CD14-positive monocyte (primary cell): ENCODE measurements at regions not wholly inside any gene's neighbourhood (a gene's known extent, or its start where the extent isn't known, plus 50 kb on each side); places are given as distances from the start of the nearest gene placed in this dataset.

Source experiments
- DNase-seq, 3 donors: peaks; one replicate each; pipeline ENCODE4 v3.0.0-alpha.2; 2011 to 2022
- H2AFZ ChIP-seq: 2 replicates; pipeline ENCODE4 v1.6.0; 2012; ENCODE audit warnings: mild to moderate bottlenecking, low read depth, low read length, inconsistent platforms; ENCODE audit not compliant: insufficient read depth, poor library complexity, severe bottlenecking
- H3K27ac ChIP-seq, 2 donors: 1 replicate in 1 of 2; 2 replicates in 1 of 2; pipeline ENCODE4 v1.5.1; 2012 to 2013; ENCODE audit warnings: low read length in 2 of 2, control low read depth in 1 of 2, inconsistent platforms in 1 of 2, low read depth in 1 of 2, mild to moderate bottlenecking in 1 of 2
- H3K27me3 ChIP-seq, 2 donors: one replicate each; pipeline versions ENCODE4 v1.6.0 to v1.6.1; 2011 to 2013; ENCODE audit warnings: low read length in 2 of 2; ENCODE audit not compliant: control insufficient read depth in 2 of 2, insufficient read depth in 2 of 2
- H3K36me3 ChIP-seq, 2 donors: replicated peaks in 1 of 2; 1 replicate in 1 of 2; 2 replicates in 1 of 2; pipeline versions ENCODE4 v1.5.1 to v1.6.1; 2012 to 2013; ENCODE audit warnings: low read length in 2 of 2, control low read depth in 1 of 2, inconsistent platforms in 1 of 2, mild to moderate bottlenecking in 1 of 2; ENCODE audit not compliant: insufficient read depth in 2 of 2, control insufficient read depth in 1 of 2
- H3K4me1 ChIP-seq, 2 donors: 1 replicate in 1 of 2; 2 replicates in 1 of 2; pipeline versions ENCODE4 v1.5.1 to v1.6.1; 2012 to 2013; ENCODE audit warnings: low read length in 2 of 2, control low read depth in 1 of 2, inconsistent platforms in 1 of 2, mild to moderate bottlenecking in 1 of 2, moderate library complexity in 1 of 2; ENCODE audit not compliant: insufficient read depth in 2 of 2, control insufficient read depth in 1 of 2
- H3K4me2 ChIP-seq: replicated peaks from 2 replicates; pipeline ENCODE3; 2012; ENCODE audit warnings: low read length, moderate library complexity, mild to moderate bottlenecking; ENCODE audit not compliant: poor library complexity, severe bottlenecking; ENCODE audit errors: extremely low read depth
- H3K4me3 ChIP-seq, 3 experiments: fragments of 200-600 bp in 1 of 3; sonication (generic) in 1 of 3; replicated peaks in 1 of 3; 1 replicate in 2 of 3; 2 replicates in 1 of 3; pipeline ENCODE4 v1.5.1; 2011 to 2013; ENCODE audit warnings: low read length in 3 of 3, mild to moderate bottlenecking in 3 of 3, control low read depth in 2 of 3, low read depth in 2 of 3, inconsistent platforms in 1 of 3, moderate library complexity in 1 of 3
- H3K79me2 ChIP-seq: 2 replicates; pipeline ENCODE4 v1.6.0; 2012; ENCODE audit warnings: mild to moderate bottlenecking, control low read depth, inconsistent platforms, low read length, moderate library complexity; ENCODE audit not compliant: insufficient read depth
- H3K9ac ChIP-seq: 2 replicates; pipeline ENCODE4 v1.6.0; 2017; ENCODE audit warnings: low read length, mild to moderate bottlenecking; ENCODE audit not compliant: insufficient read depth, poor library complexity, severe bottlenecking
- H3K9me3 ChIP-seq, 2 donors: replicated peaks in 1 of 2; 1 replicate in 1 of 2; 2 replicates in 1 of 2; pipeline versions ENCODE4 v1.5.1 to v1.6.1; 2012 to 2013; ENCODE audit warnings: low read length in 2 of 2, control low read depth in 1 of 2; ENCODE audit not compliant: control insufficient read depth in 1 of 2, insufficient read depth in 1 of 2
- H4K20me1 ChIP-seq: 2 replicates; pipeline ENCODE4 v1.6.0; 2012; ENCODE audit warnings: mild to moderate bottlenecking, low read length, control low read depth, moderate library complexity; ENCODE audit not compliant: insufficient read depth
- H3K27ac Mint-ChIP-seq, 7 donors: one replicate each; pipeline ENCODE4 v1.8.0; 2020; ENCODE audit warnings: mild to moderate bottlenecking in 7 of 7, mixed read lengths in 7 of 7, moderate library complexity in 6 of 7, inconsistent platforms in 2 of 7
- H3K27me3 Mint-ChIP-seq, 3 donors: one replicate each; pipeline ENCODE4 v1.8.0; 2021 to 2022; ENCODE audit warnings: low read depth in 3 of 3, mild to moderate bottlenecking in 3 of 3, mixed read lengths in 3 of 3, moderate library complexity in 3 of 3, inconsistent platforms in 1 of 3
- H3K36me3 Mint-ChIP-seq, 2 donors: one replicate each; pipeline ENCODE4 v1.8.0; 2020; ENCODE audit warnings: mixed read lengths in 2 of 2, inconsistent platforms in 1 of 2, mild to moderate bottlenecking in 1 of 2
- H3K4me1 Mint-ChIP-seq: one replicate; pipeline ENCODE4 v1.8.0; 2020; ENCODE audit warnings: mild to moderate bottlenecking, mixed read lengths
- H3K4me3 Mint-ChIP-seq, 2 donors: one replicate each; pipeline ENCODE4 v1.8.0; 2020; ENCODE audit warnings: mild to moderate bottlenecking in 2 of 2, mixed read lengths in 2 of 2, moderate library complexity in 1 of 2
- H3K9me3 Mint-ChIP-seq, 7 donors: one replicate each; pipeline ENCODE4 v1.8.0; 2020 to 2022; ENCODE audit warnings: mixed read lengths in 7 of 7, mild to moderate bottlenecking in 6 of 7, moderate library complexity in 6 of 7, inconsistent platforms in 2 of 7
- CTCF ChIP-seq: fragments of 200-600 bp; IDR thresholded peaks from one replicate; pipeline ENCODE4 v1.8.0; 2022; ENCODE audit warnings: antibody characterized with exemption, mild to moderate bottlenecking
- WGBS: methylation state at CpG from one replicate; pipeline ENCODE4 v1.1.5; 2013; ENCODE audit warnings: missing lambda C conversion rate; ENCODE audit not compliant: insufficient coverage; 5-methylcytosine and 5-hydroxymethylcytosine counted together
- intact Hi-C, 2 donors: fragments of 100-400 bp; cut with micrococcal nuclease; formaldehyde crosslinking; loops; one replicate each; pipeline versions ENCODE4 v1.15.0 to v1.15.1; 2023

- Histone ChIP-seq H3K27ac (no peak overlapping the region), H3K4me1 (no peaks in the 10 kb centered on the region), H3K4me3 (no peak overlapping the region), H3K9ac (no peak overlapping the region), H3K36me3 (no peaks in the 10 kb centered on the region), H3K9me3 (no peaks in the 10 kb centered on the region), H3K27me3 (no peaks in the 10 kb centered on the region), H3K79me2 (no peaks in the 10 kb centered on the region), H4K20me1 (no peaks in the 10 kb centered on the region), H3K4me2 (no peak overlapping the region), H2AFZ (no peak overlapping the region)
- TF ChIP-seq CTCF, result no peak
- no peaks in the 10 kb centered on the region for H3K36me3 Mint-ChIP-seq
- no peak overlapping the region for H3K4me3 Mint-ChIP-seq
- H3K27me3 Mint-ChIP-seq, result peaks cover 0 to 1% (median 0%) of the 10 kb centered on the region in 3 donors
- H3K4me1 Mint-ChIP-seq, result no peaks in the 10 kb centered on the region
- intact Hi-C loops, result no loop called here
- H3K27ac Mint-ChIP-seq, result no peak overlapping the region
- WGBS, result no CpG with 5 or more reads among the region's 1 CpG
- DNase-seq, result no peak
- H3K9me3 Mint-ChIP-seq, result no peaks in the 10 kb centered on the region
These were observed 682.9 kb downstream of the KCNJ3 start for GRCh38 chr2:155381436-155381835.

GRCh38 chr2:155379494-155379893, 681.0 kb downstream of the KCNJ3 start:
- Histone ChIP-seq H3K4me1 (no peaks in the 10 kb centered on the region), H3K36me3 (no peaks in the 10 kb centered on the region), H3K9me3 (no peaks in the 10 kb centered on the region), H3K4me3 (no peak overlapping the region), H2AFZ (no peak overlapping the region), H3K27me3 (no peaks in the 10 kb centered on the region), H3K4me2 (no peak overlapping the region), H3K27ac (no peak overlapping the region), H3K79me2 (no peaks in the 10 kb centered on the region), H4K20me1 (no peaks in the 10 kb centered on the region), H3K9ac (no peak overlapping the region)
- no CpG with 5 or more reads among the region's 2 CpGs for WGBS
- Mint-ChIP-seq H3K27ac (no peak overlapping the region), H3K9me3 (no peaks in the 10 kb centered on the region), H3K36me3 (no peaks in the 10 kb centered on the region), H3K4me3 (no peak overlapping the region), H3K4me1 (no peaks in the 10 kb centered on the region), H3K27me3 (peaks cover 0 to 1% (median 0%) of the 10 kb centered on the region in 3 donors)
- TF ChIP-seq CTCF, result no peak
- DNase-seq, result no peak
- intact Hi-C loops, result loop anchor here in 1 of 2 donors (10.0 kb wide), 1 partner anchor 1815 kb away; no protein-coding TSS in a partner anchor
